Inferior parietal cortex (tissue), 1 donor: ENCODE measurements at regions not wholly inside any gene's neighbourhood (a gene's known extent, or its start where the extent isn't known, plus 50 kb on each side); places are given as distances from the start of the nearest gene placed in this dataset.
A peak's percentile ranks its signal among the peaks of the same experiment; 100 is the strongest.
"Not testable (repeated sequence)": the region's sequence is repeated elsewhere in the genome, so short reads cannot be mapped to it uniquely, and the experiment has no call there.

Experiments used
- DNase-seq: peaks from one replicate; pipeline ENCODE4 v3.0.0-alpha.2; 2016; ENCODE audit errors: extremely low spot score

DNA sequence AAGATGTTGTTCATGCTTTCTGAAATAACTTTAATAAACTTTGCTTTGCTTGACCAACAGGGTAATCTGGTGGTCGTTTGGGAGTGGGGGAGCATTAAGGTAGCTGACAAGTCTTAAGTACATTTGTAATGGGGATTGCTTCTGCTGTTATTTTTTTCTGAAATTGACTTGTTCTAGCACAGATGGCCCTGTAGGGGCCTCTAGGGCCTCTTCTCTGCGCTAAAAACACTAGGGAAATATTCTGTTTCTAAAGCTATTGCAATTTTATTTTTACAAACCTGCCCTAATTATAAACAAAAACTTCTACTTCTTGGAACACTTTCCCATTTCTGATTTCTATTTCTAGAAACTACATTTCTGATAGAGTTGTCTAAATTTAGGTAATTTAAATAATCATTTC, 191.3 kb upstream of the KCNJ3 start:
- DNase-seq, result no peak

DNA sequence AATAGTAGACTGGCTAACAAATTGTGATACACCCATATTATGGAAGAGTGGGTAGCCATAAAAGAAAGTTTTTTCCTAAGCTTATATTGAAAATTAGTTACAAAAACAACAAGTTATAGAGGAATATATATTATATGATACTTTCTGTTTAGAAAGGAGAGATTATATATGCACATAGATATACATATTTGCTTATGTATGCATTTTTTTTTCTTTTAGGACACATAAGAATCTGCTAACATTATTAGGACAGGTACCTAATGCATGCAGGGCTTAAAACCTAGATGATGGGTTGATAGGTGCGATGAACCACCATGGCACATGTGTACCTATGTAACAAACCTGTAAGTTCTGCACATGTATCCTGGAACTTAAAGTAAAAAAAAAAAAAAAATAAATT, 179.6 kb upstream of the KCNJ3 start:
- DNase-seq, result no peak

- DNase-seq, result not testable (repeated sequence)
Observed at GRCh38 chr2:154520951-154521350, 177.5 kb upstream of the KCNJ3 start.

DNA sequence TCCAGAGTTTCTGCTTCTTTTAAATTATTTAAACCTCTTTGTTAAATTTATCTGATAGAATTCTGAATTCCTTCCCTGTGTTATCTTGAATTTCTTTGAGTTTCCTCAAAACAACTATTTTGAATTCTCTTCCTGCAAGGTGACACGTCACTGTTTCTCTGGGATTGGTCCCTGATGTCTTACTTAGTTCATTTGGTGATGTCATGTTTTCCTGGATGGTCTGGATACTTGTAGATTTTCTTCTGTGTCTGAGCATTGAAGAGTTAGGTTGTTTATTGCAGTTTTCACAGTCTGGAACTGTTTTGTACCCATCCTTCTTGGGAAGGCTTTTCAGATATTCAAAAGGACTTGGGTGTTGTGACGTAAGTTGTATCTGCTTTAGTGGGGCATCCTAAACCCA, 172.3 kb upstream of the KCNJ3 start:
- DNase-seq, result no peak

DNA sequence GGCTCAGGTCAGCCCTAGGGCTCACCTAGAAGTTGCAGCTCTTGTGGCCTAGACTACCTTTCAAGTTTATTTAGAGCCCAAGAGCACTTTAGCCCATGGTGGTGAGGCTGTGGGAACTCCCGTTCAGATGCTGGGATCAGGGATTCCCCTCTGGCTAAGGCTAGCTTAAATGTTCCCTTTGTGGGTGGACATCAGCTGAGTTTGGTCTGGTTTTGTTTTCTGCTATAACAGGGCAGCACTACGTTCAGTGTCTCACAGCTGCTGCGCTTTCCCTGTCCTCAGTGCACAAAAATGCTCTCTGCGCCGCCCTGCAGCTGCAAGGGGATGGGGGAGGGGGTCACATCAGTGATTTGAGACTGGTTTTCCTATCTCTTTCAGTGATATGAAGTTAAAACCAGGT, 170.5 kb upstream of the KCNJ3 start:
- DNase-seq, result no peak

DNA sequence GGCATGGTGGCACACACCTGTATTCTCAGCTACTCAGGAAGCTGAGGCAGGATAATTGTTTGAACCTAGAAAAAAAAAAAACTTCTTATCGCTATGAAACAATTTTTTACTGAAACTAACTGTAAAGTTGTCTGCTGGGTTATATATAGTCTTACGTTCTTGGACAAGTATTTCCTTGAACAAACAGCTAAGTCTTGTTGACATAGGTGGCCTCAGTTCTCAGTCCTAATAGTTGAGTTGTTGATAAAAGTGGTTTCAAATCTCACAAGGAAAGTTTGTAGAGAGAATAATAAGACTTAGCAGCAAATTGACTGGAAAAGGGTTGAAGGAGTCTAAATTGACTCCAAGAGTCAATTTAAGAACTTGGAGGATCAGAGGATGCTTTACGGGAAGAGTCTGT, 166.5 kb upstream of the KCNJ3 start:
- no peak for DNase-seq

- DNase-seq, result no peak
Observed at GRCh38 chr2:154532763-154533162, 165.7 kb upstream of the KCNJ3 start.

- DNase-seq, result no peak
Observed at GRCh38 chr2:154533300-154533940, 165.1 kb upstream of the KCNJ3 start.

DNA sequence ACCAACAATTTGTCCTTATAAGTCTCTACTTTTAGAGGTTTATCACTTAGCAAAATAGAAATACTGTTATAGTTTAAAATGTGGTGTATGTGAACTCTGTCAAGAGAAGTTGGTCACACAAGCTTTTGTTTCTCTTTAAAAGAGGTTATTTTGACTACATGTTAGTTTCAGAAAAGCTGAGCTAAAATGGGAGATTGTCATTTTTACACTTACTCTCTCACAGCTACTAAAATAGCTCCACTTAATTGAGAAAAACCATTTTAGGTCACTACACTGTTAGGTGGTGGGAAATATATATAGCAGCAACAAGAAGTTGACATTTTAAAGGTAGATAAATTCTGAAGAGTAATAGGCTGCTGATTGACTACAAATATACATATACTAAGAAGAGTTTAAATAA, 161.5 kb upstream of the KCNJ3 start:
- no peak for DNase-seq

DNA sequence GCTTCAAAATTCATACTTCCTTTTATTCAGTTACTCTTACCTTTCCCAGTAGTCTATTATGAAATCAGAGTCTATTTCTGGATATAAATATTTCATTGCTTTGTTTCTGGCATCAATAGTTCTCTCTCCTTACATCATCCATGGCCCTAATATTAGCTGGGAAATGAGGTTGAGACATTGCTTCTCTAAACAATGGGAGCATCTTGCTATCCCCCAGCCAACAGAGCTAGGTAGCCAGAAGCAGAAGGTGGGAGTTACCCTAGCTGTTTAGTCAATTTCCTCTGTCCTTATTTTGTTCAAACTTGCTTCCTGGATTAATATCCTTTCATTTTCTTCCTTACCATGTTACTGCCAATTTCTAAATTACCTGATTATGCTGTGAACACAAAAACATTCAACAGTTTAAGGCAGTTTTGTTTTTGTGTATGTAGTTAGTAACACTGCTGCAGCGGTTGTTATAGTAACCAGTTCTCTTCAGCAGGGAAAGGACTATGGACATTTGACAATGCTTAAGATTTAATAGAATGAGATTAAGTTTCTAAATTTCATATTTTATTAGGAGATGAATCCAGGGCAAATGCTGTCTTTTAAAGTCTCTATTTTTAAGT, 160.5 kb upstream of the KCNJ3 start:
- DNase-seq, result no peak

DNA sequence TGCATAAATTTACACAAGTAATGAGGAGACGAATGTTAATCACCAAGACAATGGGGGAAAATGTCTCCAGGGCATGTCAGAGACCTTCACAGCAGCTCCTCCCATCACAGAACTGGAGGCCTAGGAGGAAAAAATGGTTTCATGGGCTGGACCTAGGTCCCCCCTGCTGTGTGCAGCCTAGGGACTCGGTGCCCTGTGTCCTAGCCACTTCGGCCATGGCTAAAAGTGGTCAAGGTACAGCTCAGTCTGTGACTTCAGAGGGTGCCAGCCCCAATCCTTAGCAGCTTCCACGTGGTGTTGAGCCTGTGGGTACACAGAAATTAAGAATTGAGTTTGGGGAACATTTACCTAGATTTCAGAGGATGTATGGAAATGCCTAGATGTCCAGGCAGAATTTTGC, 152.2 kb upstream of the KCNJ3 start:
- DNase-seq, result no peak

- peak; percentile 42 for DNase-seq
Observed at GRCh38 chr2:154549869-154550268, 148.6 kb upstream of the KCNJ3 start.

- no peak for DNase-seq
Observed at GRCh38 chr2:154551649-154552048, 146.8 kb upstream of the KCNJ3 start.

- DNase-seq, result no peak
Observed at GRCh38 chr2:154554046-154554445, 144.4 kb upstream of the KCNJ3 start.

DNA sequence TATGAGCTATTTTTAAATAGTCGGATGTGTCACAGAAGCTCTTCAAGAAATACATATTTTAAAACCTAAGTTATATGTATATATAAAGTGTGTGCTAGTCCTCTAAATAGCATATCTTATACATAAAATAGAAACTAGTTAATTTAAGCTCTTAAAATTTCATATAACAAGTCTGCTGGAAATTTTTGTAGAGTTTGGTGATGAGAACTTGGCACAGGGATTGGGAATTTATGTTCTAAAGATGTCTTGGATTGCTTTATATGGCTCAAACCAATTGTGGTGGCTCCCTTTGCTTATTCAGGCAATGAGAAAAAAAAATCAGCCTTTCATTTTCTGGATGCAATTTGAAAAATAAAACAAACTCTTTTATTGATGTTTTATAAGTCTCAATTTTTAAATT, 142.8 kb upstream of the KCNJ3 start:
- peak; percentile 59 for DNase-seq

- no peak for DNase-seq
Observed at GRCh38 chr2:154556146-154556545, 142.3 kb upstream of the KCNJ3 start.

GRCh38 chr2:154556607-154557006, 141.9 kb upstream of the KCNJ3 start:
- DNase-seq, result no peak

- no peak for DNase-seq
Observed at GRCh38 chr2:154557906-154558305, 140.6 kb upstream of the KCNJ3 start.

- no peak for DNase-seq
Observed at GRCh38 chr2:154565433-154565832, 133.1 kb upstream of the KCNJ3 start.

- DNase-seq, result no peak
Observed at GRCh38 chr2:154568413-154568812, 130.1 kb upstream of the KCNJ3 start.

GRCh38 chr2:154570501-154570900, 128.0 kb upstream of the KCNJ3 start:
- DNase-seq, result no peak

GRCh38 chr2:154576699-154577098, 121.8 kb upstream of the KCNJ3 start:
- not testable (repeated sequence) for DNase-seq

GRCh38 chr2:154577390-154577789, 121.1 kb upstream of the KCNJ3 start:
- DNase-seq, result no peak

GRCh38 chr2:154580767-154581166, 117.7 kb upstream of the KCNJ3 start:
- no peak for DNase-seq
